Right cardiac atrium (tissue), 5 donors: ENCODE measurements at regions not wholly inside any gene's neighbourhood (a gene's known extent, or its start where the extent isn't known, plus 50 kb on each side); places are given as distances from the start of the nearest gene placed in this dataset.

Experiments
- ATAC-seq, 2 donors: fragments of 200-7000 bp; cut with Tn5 transposase; one replicate each; pipeline versions ENCODE4 v1.8.0 to v1.9.1; 2020; ENCODE audit warnings: moderate library complexity in 2 of 2, mild to moderate bottlenecking in 1 of 2
- DNase-seq, 3 donors: peaks; one replicate each; pipeline ENCODE4 v3.0.0-alpha.2; 2020
- H3K27ac ChIP-seq: one replicate; pipeline ENCODE4 v1.5.1; 2013; ENCODE audit warnings: mild to moderate bottlenecking, low read length, control low read depth, moderate library complexity
- H3K27me3 ChIP-seq: one replicate; pipeline ENCODE4 v1.6.1; 2013; ENCODE audit not compliant: control insufficient read depth, insufficient read depth
- H3K4me1 ChIP-seq: one replicate; pipeline ENCODE4 v1.6.1; 2013; ENCODE audit warnings: low read length; ENCODE audit not compliant: control insufficient read depth, insufficient read depth
- H3K4me3 ChIP-seq: one replicate; pipeline ENCODE4 v1.5.1; 2013; ENCODE audit warnings: low read length, control low read depth
- H3K9me3 ChIP-seq: one replicate; pipeline ENCODE4 v1.6.1; 2013; ENCODE audit warnings: low read length; ENCODE audit not compliant: control insufficient read depth
- WGBS: extraction: QIAGEN DNeasy Blood & Tissue Kit; methylation state at CpG from one replicate; pipeline ENCODE4 v1.1.7; 2013; 5-methylcytosine and 5-hydroxymethylcytosine counted together
- intact Hi-C, 4 donors: fragments of 100-400 bp; cut with DNase I; formaldehyde crosslinking; loops; one replicate each; pipeline versions ENCODE4 v1.11.0 to v1.14.0; 2022 to 2023
- donor health status: healthy with polysubstance abuse.
- donor health status: DM: no; HTN: yes; CAD: no.
- donor health status: DM: no; HTN: no; CAD: no.
- donor health status: DM: no; HTN: yes; CAD: no; lungs with severe emphysema.
- donor health status: DM: yes; HTN: yes; CAD: no.

GRCh38 chr15:96087180-96087884 lies 243.2 kb upstream of the NR2F2 start:
- peaks cover 1% of the 10 kb centered on the region for H3K4me1 ChIP-seq
- H3K4me3 ChIP-seq, result no peak overlapping the region
- no peak for ATAC-seq
- DNase-seq, result no peak
- no peak overlapping the region for H3K27ac ChIP-seq
- WGBS, result 20% methylated on average over 2 of the region's 2 CpGs
- no peaks in the 10 kb centered on the region for H3K27me3 ChIP-seq
- H3K9me3 ChIP-seq, result no peaks in the 10 kb centered on the region
- intact Hi-C loops, result no loop called here

- Histone ChIP-seq H3K27ac (no peak overlapping the region), H3K27me3 (no peaks in the 10 kb centered on the region), H3K4me3 (no peak overlapping the region), H3K4me1 (peaks cover 1% of the 10 kb centered on the region), H3K9me3 (no peaks in the 10 kb centered on the region)
- DNase-seq (no peak), ATAC-seq (no peak)
- intact Hi-C loops, result no loop called here
- whole genome bisulfite sequencing, result 48% methylated on average over 1 of the region's 1 CpG
These were observed 241.8 kb upstream of the NR2F2 start for GRCh38 chr15:96088650-96089049.

- H3K4me3 ChIP-seq, result no peak overlapping the region
- no peak overlapping the region for H3K27ac ChIP-seq
- DNase-seq (peak in 1 of 3 donors; percentile 26), ATAC-seq (peak; percentile 56 to 84)
- no peaks in the 10 kb centered on the region for H3K9me3 ChIP-seq
- peaks cover 1% of the 10 kb centered on the region for H3K4me1 ChIP-seq
- H3K27me3 ChIP-seq, result no peaks in the 10 kb centered on the region
- intact Hi-C loops, result no loop called here
- WGBS, result 61% methylated on average over 11 of the region's 11 CpGs
These were observed 241.0 kb upstream of the NR2F2 start for GRCh38 chr15:96089405-96090058.

- Histone ChIP-seq H3K4me3 (no peak overlapping the region), H3K9me3 (no peaks in the 10 kb centered on the region), H3K4me1 (no peaks in the 10 kb centered on the region), H3K27me3 (no peaks in the 10 kb centered on the region), H3K27ac (no peak overlapping the region)
- intact Hi-C loops, result no loop called here
- DNase-seq (no peak), ATAC-seq (no peak)
- 44% methylated on average over 1 of the region's 1 CpG for WGBS
These were observed 238.3 kb upstream of the NR2F2 start for GRCh38 chr15:96092186-96092585.

- DNase-seq (no peak), ATAC-seq (no peak)
- 47% methylated on average over 2 of the region's 2 CpGs for WGBS
- H3K27ac ChIP-seq, result no peak overlapping the region
- no peaks in the 10 kb centered on the region for H3K27me3 ChIP-seq
- H3K4me3 ChIP-seq, result no peak overlapping the region
- H3K9me3 ChIP-seq, result no peaks in the 10 kb centered on the region
- no peaks in the 10 kb centered on the region for H3K4me1 ChIP-seq
- intact Hi-C loops, result no loop called here
These were observed 237.4 kb upstream of the NR2F2 start for GRCh38 chr15:96093063-96093462.

GRCh38 chr15:96097661-96098060 lies 232.8 kb upstream of the NR2F2 start:
- DNase-seq, result no peak
- Histone ChIP-seq H3K4me3 (no peak overlapping the region), H3K9me3 (no peaks in the 10 kb centered on the region), H3K4me1 (no peaks in the 10 kb centered on the region), H3K27me3 (no peaks in the 10 kb centered on the region), H3K27ac (no peak overlapping the region)
- no peak for ATAC-seq
- 79% methylated on average over 2 of the region's 2 CpGs for WGBS
- intact Hi-C loops, result no loop called here

GRCh38 chr15:96102631-96103030 lies 227.9 kb upstream of the NR2F2 start:
- no peak for ATAC-seq
- intact Hi-C loops, result no loop called here
- WGBS, result 55% methylated on average over 6 of the region's 6 CpGs

GRCh38 chr15:96106181-96106580 lies 224.3 kb upstream of the NR2F2 start:
- 91% methylated on average over 1 of the region's 1 CpG for WGBS
- intact Hi-C loops, result no loop called here
- Histone ChIP-seq H3K4me3 (no peak overlapping the region), H3K9me3 (no peaks in the 10 kb centered on the region), H3K27ac (no peak overlapping the region), H3K4me1 (no peaks in the 10 kb centered on the region), H3K27me3 (no peaks in the 10 kb centered on the region)
- no peak for ATAC-seq
- no peak for DNase-seq

More at GRCh38 chr15:96102631-96103030, 227.9 kb upstream of the NR2F2 start:
- Histone ChIP-seq H3K4me1 (no peaks in the 10 kb centered on the region), H3K4me3 (no peak overlapping the region), H3K9me3 (no peaks in the 10 kb centered on the region), H3K27ac (no peak overlapping the region), H3K27me3 (no peaks in the 10 kb centered on the region)
- DNase-seq, result no peak

- no peaks in the 10 kb centered on the region for H3K4me1 ChIP-seq
- DNase-seq, result no peak
- no peaks in the 10 kb centered on the region for H3K27me3 ChIP-seq
- no peak overlapping the region for H3K27ac ChIP-seq
- intact Hi-C loops, result no loop called here
- H3K4me3 ChIP-seq, result no peak overlapping the region
- no peak for ATAC-seq
- H3K9me3 ChIP-seq, result no peaks in the 10 kb centered on the region
- WGBS, result 94% methylated on average over 5 of the region's 5 CpGs
These were observed 223.9 kb upstream of the NR2F2 start for GRCh38 chr15:96106628-96107027.

- Histone ChIP-seq H3K9me3 (no peaks in the 10 kb centered on the region), H3K4me3 (no peak overlapping the region), H3K27me3 (no peaks in the 10 kb centered on the region), H3K4me1 (no peaks in the 10 kb centered on the region), H3K27ac (no peak overlapping the region)
- DNase-seq, result no peak
- ATAC-seq, result no peak
- WGBS, result 65% methylated on average over 2 of the region's 2 CpGs
- intact Hi-C loops, result no loop called here
These were observed 222.6 kb upstream of the NR2F2 start for GRCh38 chr15:96107916-96108315.

- no peak for ATAC-seq
- H3K4me1 ChIP-seq, result no peaks in the 10 kb centered on the region
- WGBS, result 97% methylated on average over 5 of the region's 5 CpGs
These were observed 222.1 kb upstream of the NR2F2 start for GRCh38 chr15:96108405-96108804.

More at GRCh38 chr15:96108405-96108804, 222.1 kb upstream of the NR2F2 start:
- Histone ChIP-seq H3K9me3 (no peaks in the 10 kb centered on the region), H3K27me3 (no peaks in the 10 kb centered on the region), H3K27ac (no peak overlapping the region), H3K4me3 (no peak overlapping the region)
- intact Hi-C loops, result no loop called here
- no peak for DNase-seq
